Ishikawa (cell line): ENCODE measurements at regions not wholly inside any gene's neighbourhood (a gene's known extent, or its start where the extent isn't known, plus 50 kb on each side); places are given as distances from the start of the nearest gene placed in this dataset.

ENCODE experiments used
- MAX ChIP-seq: IDR thresholded peaks from 2 replicates; pipeline ENCODE4 v1.6.1; 2012
- RAD21 ChIP-seq: IDR thresholded peaks from 2 replicates; pipeline ENCODE4 v1.6.1; 2012; ENCODE audit warnings: low read depth
- REST ChIP-seq: IDR thresholded peaks from 2 replicates; pipeline ENCODE4 v1.6.1; 2012; ENCODE audit warnings: low read depth, mild to moderate bottlenecking

GRCh38 chr9:99309141-99309939 is 87.3 kb downstream of the SEC61B start:
- TF ChIP-seq MAX = no peak
- no peak for TF ChIP-seq REST
- no peak for TF ChIP-seq RAD21
